ENCODE measurements at regions not wholly inside any gene's neighbourhood (a gene's known extent, or its start where the extent isn't known, plus 50 kb on each side); places are given as distances from the start of the nearest gene placed in this dataset.
"Not testable (repeated sequence)": the region's sequence is repeated elsewhere in the genome, so short reads cannot be mapped to it uniquely, and the experiment has no call there.

GRCh38 chr3:110881069-110881468 is 190.5 kb upstream of the NECTIN3 start:
- no peak for DNase-seq
- no peak overlapping the region for H3K27ac Mint-ChIP-seq
- no peaks in the 10 kb centered on the region for H3K4me1 Mint-ChIP-seq
- H3K36me3 Mint-ChIP-seq (ENCODE audit: low read depth): no peaks in the 10 kb centered on the region
- no peaks in the 10 kb centered on the region for H3K9me3 Mint-ChIP-seq
- POLR2A ChIA-PET: no interaction called here
- intact Hi-C loops (cut with micrococcal nuclease): no loop called here
- TF ChIP-seq, protein P1, sequence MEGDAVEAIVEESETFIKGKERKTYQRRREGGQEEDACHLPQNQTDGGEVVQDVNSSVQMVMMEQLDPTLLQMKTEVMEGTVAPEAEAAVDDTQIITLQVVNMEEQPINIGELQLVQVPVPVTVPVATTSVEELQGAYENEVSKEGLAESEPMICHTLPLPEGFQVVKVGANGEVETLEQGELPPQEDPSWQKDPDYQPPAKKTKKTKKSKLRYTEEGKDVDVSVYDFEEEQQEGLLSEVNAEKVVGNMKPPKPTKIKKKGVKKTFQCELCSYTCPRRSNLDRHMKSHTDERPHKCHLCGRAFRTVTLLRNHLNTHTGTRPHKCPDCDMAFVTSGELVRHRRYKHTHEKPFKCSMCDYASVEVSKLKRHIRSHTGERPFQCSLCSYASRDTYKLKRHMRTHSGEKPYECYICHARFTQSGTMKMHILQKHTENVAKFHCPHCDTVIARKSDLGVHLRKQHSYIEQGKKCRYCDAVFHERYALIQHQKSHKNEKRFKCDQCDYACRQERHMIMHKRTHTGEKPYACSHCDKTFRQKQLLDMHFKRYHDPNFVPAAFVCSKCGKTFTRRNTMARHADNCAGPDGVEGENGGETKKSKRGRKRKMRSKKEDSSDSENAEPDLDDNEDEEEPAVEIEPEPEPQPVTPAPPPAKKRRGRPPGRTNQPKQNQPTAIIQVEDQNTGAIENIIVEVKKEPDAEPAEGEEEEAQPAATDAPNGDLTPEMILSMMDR (IDR thresholded peaks at IDR 0.05): no peak
- CTCF ChIA-PET: no interaction called here
- ATAC-seq (ENCODE audit: low read depth): no peak
- H3K4me3 Mint-ChIP-seq: no peak overlapping the region
- no peaks in the 10 kb centered on the region for H3K27me3 Mint-ChIP-seq

GRCh38 chr3:110886222-110886893 is 185.3 kb upstream of the NECTIN3 start:
- H3K4me3 Mint-ChIP-seq: no peak overlapping the region
- POLR2A ChIA-PET: no interaction called here

GRCh38 chr3:110887176-110887575 is 184.4 kb upstream of the NECTIN3 start:
- H3K36me3 Mint-ChIP-seq (ENCODE audit: low read depth): no peaks in the 10 kb centered on the region
- no peaks in the 10 kb centered on the region for H3K9me3 Mint-ChIP-seq
- ChIA-PET CTCF (interaction anchor here (1.0 kb wide), 1 partner anchor 18 kb away, joined by 3 read pairs; no protein-coding TSS in a partner anchor), POLR2A (no interaction called here)
- no peak for ATAC-seq (ENCODE audit: low read depth)
- no peak for DNase-seq
- TF ChIP-seq, protein P1 (IDR thresholded peaks at IDR 0.05): no peak
- intact Hi-C loops (cut with micrococcal nuclease): no loop called here
- H3K4me1 Mint-ChIP-seq: no peaks in the 10 kb centered on the region
- H3K27ac Mint-ChIP-seq: no peak overlapping the region
- H3K27me3 Mint-ChIP-seq: no peaks in the 10 kb centered on the region
- no peak overlapping the region for H3K4me3 Mint-ChIP-seq

More at GRCh38 chr3:110886222-110886893, 185.3 kb upstream of the NECTIN3 start:
- intact Hi-C loops (cut with micrococcal nuclease): no loop called here
- no peak for ATAC-seq (ENCODE audit: low read depth)
- Mint-ChIP-seq H3K27ac (no peak overlapping the region), H3K36me3 (ENCODE audit: low read depth) (no peaks in the 10 kb centered on the region), H3K27me3 (no peaks in the 10 kb centered on the region), H3K4me1 (no peaks in the 10 kb centered on the region), H3K9me3 (no peaks in the 10 kb centered on the region)
- TF ChIP-seq, protein P1 (IDR thresholded peaks at IDR 0.05): no peak
- CTCF ChIA-PET: interaction anchor here (1.0 kb wide), 1 partner anchor 19 kb away, joined by 3 read pairs; no protein-coding TSS in a partner anchor
- no peak for DNase-seq

DNA sequence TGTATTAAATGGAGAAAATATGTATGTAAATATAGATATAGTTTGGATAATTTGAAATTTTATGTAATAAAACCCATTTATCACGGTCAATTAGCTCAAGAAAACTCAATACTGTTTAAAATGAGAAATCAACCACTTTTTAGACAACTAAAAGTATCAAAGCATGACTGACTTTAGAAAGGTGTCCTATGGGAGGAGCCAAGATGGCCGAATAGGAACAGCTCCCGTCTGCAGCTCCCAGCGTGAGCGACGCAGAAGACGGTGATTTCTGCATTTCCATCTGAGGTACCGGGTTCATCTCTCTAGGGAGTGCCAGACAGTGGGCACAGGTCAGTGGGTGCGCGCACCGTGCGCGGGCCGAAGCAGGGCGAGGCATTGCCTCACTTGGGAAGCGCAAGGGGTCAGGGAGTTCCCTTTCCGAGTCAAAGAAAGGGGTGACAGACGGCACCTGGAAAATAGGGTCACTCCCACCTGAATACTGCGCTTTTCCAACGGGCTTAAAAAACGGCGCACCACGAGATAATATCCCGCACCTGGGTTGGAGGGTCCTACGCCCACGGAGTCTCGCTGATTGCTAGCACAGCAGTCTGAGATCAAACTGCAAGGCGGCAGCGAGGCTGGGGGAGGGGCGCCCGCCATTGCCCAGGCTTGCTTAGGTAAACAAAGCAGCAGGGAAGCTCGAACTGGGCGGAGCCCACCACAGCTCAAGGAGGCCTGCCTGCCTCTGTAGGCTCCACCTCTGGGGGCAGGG is 182.8 kb upstream of the NECTIN3 start:
- H3K4me1 Mint-ChIP-seq; intact Hi-C loops (cut with micrococcal nuclease); H3K27me3 Mint-ChIP-seq; H3K27ac Mint-ChIP-seq; DNase-seq; POLR2A ChIA-PET; CTCF ChIA-PET; ATAC-seq (ENCODE audit: low read depth); H3K4me3 Mint-ChIP-seq; H3K36me3 Mint-ChIP-seq (ENCODE audit: low read depth); H3K9me3 Mint-ChIP-seq: not testable (repeated sequence)

DNA sequence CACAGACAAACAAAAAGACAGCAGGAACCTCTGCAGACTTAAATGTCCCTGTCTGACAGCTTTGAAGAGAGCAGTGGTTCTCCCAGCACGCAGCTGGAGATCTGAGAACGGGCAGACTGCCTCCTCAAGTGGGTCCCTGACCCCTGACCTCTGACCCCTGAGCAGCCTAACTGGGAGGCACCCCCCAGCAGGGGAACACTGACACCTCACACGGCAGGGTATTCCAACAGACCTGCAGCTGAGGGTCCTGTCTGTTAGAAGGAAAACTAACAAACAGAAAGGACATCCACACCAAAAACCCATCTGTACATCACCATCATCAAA is 182.3 kb upstream of the NECTIN3 start:
- H3K36me3 Mint-ChIP-seq (ENCODE audit: low read depth); H3K27me3 Mint-ChIP-seq; CTCF ChIA-PET; ATAC-seq (ENCODE audit: low read depth); H3K27ac Mint-ChIP-seq; POLR2A ChIA-PET; H3K4me1 Mint-ChIP-seq; H3K4me3 Mint-ChIP-seq; intact Hi-C loops (cut with micrococcal nuclease); H3K9me3 Mint-ChIP-seq; DNase-seq: not testable (repeated sequence)

- CTCF ChIA-PET: no interaction called here
- no peak for ATAC-seq (ENCODE audit: low read depth)
- intact Hi-C loops (cut with micrococcal nuclease): no loop called here
- H3K4me1 Mint-ChIP-seq: no peaks in the 10 kb centered on the region
- TF ChIP-seq, protein P1 (IDR thresholded peaks at IDR 0.05): no peak
- no peak for DNase-seq
- no peak overlapping the region for H3K27ac Mint-ChIP-seq
- POLR2A ChIA-PET: no interaction called here
- H3K4me3 Mint-ChIP-seq: no peak overlapping the region
- H3K36me3 Mint-ChIP-seq (ENCODE audit: low read depth): no peaks in the 10 kb centered on the region
- peaks cover 2% of the 10 kb centered on the region for H3K9me3 Mint-ChIP-seq
- H3K27me3 Mint-ChIP-seq: no peaks in the 10 kb centered on the region
Observed at GRCh38 chr3:110894574-110894973, 177.0 kb upstream of the NECTIN3 start.

Measured in activated B cell treated with CpG ODN at 0.5 μM for 24 hours (primary cell).